ENCODE measurements at regions not wholly inside any gene's neighbourhood (a gene's known extent, or its start where the extent isn't known, plus 50 kb on each side); places are given as distances from the start of the nearest gene placed in this dataset.

GRCh38 chr3:191688756-191689433 is 227.9 kb downstream of the PYDC2 start:
- no peak for TF ChIP-seq CTCF (tag by site-specific recombination; IDR thresholded peaks at IDR 0.05)
- no peak for TF ChIP-seq ZNF791 (tag by site-specific recombination; IDR thresholded peaks at IDR 0.05)
- no peak for TF ChIP-seq ZNF23 (tag by site-specific recombination; IDR thresholded peaks at IDR 0.05; ENCODE audit: borderline replicate concordance)
- no peak for TF ChIP-seq ZNF274 (IDR thresholded peaks at IDR 0.05; ENCODE audit: low read length)
- TF ChIP-seq ZNF274 (tag by site-specific recombination; IDR thresholded peaks at IDR 0.05; ENCODE audit: borderline replicate concordance), result no peak
- no peak for TF ChIP-seq ZBTB8A (tag by site-specific recombination; IDR thresholded peaks at IDR 0.05)
- TF ChIP-seq HOXA7 (CRISPR knock-in tag; IDR thresholded peaks at IDR 0.05; ENCODE audit: borderline replicate concordance), result no peak
- TF ChIP-seq HIC1 (tag by site-specific recombination; IDR thresholded peaks at IDR 0.05), result no peak
- TF ChIP-seq ZNF707 (tag by site-specific recombination; IDR thresholded peaks at IDR 0.05), result no peak
- TF ChIP-seq, protein P1, sequence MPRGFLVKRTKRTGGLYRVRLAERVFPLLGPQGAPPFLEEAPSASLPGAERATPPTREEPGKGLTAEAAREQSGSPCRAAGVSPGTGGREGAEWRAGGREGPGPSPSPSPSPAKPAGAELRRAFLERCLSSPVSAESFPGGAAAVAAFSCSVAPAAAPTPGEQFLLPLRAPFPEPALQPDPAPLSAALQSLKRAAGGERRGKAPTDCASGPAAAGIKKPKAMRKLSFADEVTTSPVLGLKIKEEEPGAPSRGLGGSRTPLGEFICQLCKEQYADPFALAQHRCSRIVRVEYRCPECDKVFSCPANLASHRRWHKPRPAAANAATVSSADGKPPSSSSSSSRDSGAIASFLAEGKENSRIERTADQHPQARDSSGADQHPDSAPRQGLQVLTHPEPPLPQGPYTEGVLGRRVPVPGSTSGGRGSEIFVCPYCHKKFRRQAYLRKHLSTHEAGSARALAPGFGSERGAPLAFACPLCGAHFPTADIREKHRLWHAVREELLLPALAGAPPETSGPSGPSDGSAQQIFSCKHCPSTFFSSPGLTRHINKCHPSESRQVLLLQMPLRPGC (tag by site-specific recombination; IDR thresholded peaks at IDR 0.05), result no peak
- TF ChIP-seq, protein P2, sequence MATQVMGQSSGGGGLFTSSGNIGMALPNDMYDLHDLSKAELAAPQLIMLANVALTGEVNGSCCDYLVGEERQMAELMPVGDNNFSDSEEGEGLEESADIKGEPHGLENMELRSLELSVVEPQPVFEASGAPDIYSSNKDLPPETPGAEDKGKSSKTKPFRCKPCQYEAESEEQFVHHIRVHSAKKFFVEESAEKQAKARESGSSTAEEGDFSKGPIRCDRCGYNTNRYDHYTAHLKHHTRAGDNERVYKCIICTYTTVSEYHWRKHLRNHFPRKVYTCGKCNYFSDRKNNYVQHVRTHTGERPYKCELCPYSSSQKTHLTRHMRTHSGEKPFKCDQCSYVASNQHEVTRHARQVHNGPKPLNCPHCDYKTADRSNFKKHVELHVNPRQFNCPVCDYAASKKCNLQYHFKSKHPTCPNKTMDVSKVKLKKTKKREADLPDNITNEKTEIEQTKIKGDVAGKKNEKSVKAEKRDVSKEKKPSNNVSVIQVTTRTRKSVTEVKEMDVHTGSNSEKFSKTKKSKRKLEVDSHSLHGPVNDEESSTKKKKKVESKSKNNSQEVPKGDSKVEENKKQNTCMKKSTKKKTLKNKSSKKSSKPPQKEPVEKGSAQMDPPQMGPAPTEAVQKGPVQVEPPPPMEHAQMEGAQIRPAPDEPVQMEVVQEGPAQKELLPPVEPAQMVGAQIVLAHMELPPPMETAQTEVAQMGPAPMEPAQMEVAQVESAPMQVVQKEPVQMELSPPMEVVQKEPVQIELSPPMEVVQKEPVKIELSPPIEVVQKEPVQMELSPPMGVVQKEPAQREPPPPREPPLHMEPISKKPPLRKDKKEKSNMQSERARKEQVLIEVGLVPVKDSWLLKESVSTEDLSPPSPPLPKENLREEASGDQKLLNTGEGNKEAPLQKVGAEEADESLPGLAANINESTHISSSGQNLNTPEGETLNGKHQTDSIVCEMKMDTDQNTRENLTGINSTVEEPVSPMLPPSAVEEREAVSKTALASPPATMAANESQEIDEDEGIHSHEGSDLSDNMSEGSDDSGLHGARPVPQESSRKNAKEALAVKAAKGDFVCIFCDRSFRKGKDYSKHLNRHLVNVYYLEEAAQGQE (tag by site-specific recombination; IDR thresholded peaks at IDR 0.05), result no peak
- TF ChIP-seq ZBTB17 (tag by site-specific recombination; IDR thresholded peaks at IDR 0.05), result no peak
- TF ChIP-seq ZNF19 (tag by site-specific recombination; IDR thresholded peaks at IDR 0.05; ENCODE audit: low read depth), result no peak
- TF ChIP-seq, protein P3, sequence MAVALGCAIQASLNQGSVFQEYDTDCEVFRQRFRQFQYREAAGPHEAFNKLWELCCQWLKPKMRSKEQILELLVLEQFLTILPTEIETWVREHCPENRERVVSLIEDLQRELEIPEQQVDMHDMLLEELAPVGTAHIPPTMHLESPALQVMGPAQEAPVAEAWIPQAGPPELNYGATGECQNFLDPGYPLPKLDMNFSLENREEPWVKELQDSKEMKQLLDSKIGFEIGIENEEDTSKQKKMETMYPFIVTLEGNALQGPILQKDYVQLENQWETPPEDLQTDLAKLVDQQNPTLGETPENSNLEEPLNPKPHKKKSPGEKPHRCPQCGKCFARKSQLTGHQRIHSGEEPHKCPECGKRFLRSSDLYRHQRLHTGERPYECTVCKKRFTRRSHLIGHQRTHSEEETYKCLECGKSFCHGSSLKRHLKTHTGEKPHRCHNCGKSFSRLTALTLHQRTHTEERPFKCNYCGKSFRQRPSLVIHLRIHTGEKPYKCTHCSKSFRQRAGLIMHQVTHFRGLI (tag by site-specific recombination; IDR thresholded peaks at IDR 0.05), result no peak
- TF ChIP-seq ZNF621 (tag by site-specific recombination; IDR thresholded peaks at IDR 0.05), result no peak

All from HEK293 (cell line).